ENCODE measurements at regions not wholly inside any gene's neighbourhood (a gene's known extent, or its start where the extent isn't known, plus 50 kb on each side); places are given as distances from the start of the nearest gene placed in this dataset.
"Not testable (repeated sequence)": the region's sequence is repeated elsewhere in the genome, so short reads cannot be mapped to it uniquely, and the experiment has no call there.

GRCh38 chr18:47373465-47373864 is 122.0 kb upstream of the SKOR2 start:
- Histone ChIP-seq H3K4ac (ENCODE audit: low read depth, low read length) (no peak overlapping the region), H3K18ac (ENCODE audit: low read length) (no peak overlapping the region), H3K79me1 (ENCODE audit: low read length) (no peaks in the 10 kb centered on the region), H3K4me3 (ENCODE audit: low read length) (no peak overlapping the region), H4K8ac (ENCODE audit: low read depth, low read length) (no peak overlapping the region), H3K27me3 (ENCODE audit: insufficient read depth, low read length, poor library complexity) (no peaks in the 10 kb centered on the region), H3K23ac (ENCODE audit: low read length) (no peak overlapping the region), H3K56ac (ENCODE audit: low read length) (no peak overlapping the region), H4K5ac (ENCODE audit: low read length) (no peak overlapping the region), H3K4me1 (ENCODE audit: control insufficient read depth, low read depth, low read length) (no peaks in the 10 kb centered on the region), H3K27ac (ENCODE audit: low read depth, low read length) (no peak overlapping the region), H3K36me3 (ENCODE audit: control insufficient read depth, insufficient read depth, low read length) (no peaks in the 10 kb centered on the region), H2BK120ac (ENCODE audit: low read depth, low read length) (no peak overlapping the region), H3K9ac (ENCODE audit: low read length) (no peak overlapping the region), H2BK5ac (ENCODE audit: low read length) (no peak overlapping the region), H2AK5ac (ENCODE audit: low read length) (no peak overlapping the region), H3K79me2 (ENCODE audit: control insufficient read depth, insufficient read depth, low read length) (no peaks in the 10 kb centered on the region), H3K4me2 (ENCODE audit: low read length) (no peak overlapping the region), H2BK15ac (replicated peaks; ENCODE audit: low read depth) (no peak overlapping the region)
- no CpG with 5 or more reads among the region's 3 CpGs for WGBS (ENCODE audit: extremely low coverage, insufficient coverage, low lambda C conversion rate)
- no peak for DNase-seq

- Histone ChIP-seq H2BK15ac (replicated peaks; ENCODE audit: low read depth) (no peak overlapping the region), H3K18ac (ENCODE audit: low read length) (no peak overlapping the region), H3K4me3 (ENCODE audit: low read length) (no peak overlapping the region), H4K8ac (ENCODE audit: low read depth, low read length) (no peak overlapping the region), H3K79me2 (ENCODE audit: control insufficient read depth, insufficient read depth, low read length) (no peaks in the 10 kb centered on the region), H2AK5ac (ENCODE audit: low read length) (no peak overlapping the region), H3K9ac (ENCODE audit: low read length) (no peak overlapping the region), H2BK5ac (ENCODE audit: low read length) (no peak overlapping the region), H3K36me3 (ENCODE audit: control insufficient read depth, insufficient read depth, low read length) (no peaks in the 10 kb centered on the region), H3K4ac (ENCODE audit: low read depth, low read length) (no peak overlapping the region), H3K4me2 (ENCODE audit: low read length) (no peak overlapping the region), H3K4me1 (ENCODE audit: control insufficient read depth, low read depth, low read length) (no peaks in the 10 kb centered on the region), H3K27me3 (ENCODE audit: insufficient read depth, low read length, poor library complexity) (no peaks in the 10 kb centered on the region), H3K79me1 (ENCODE audit: low read length) (no peaks in the 10 kb centered on the region), H2BK120ac (ENCODE audit: low read depth, low read length) (no peak overlapping the region), H3K56ac (ENCODE audit: low read length) (no peak overlapping the region), H3K23ac (ENCODE audit: low read length) (no peak overlapping the region), H4K5ac (ENCODE audit: low read length) (no peak overlapping the region), H3K27ac (ENCODE audit: low read depth, low read length) (no peak overlapping the region)
- no CpG with 5 or more reads among the region's 2 CpGs for WGBS (ENCODE audit: extremely low coverage, insufficient coverage, low lambda C conversion rate)
- DNase-seq: no peak
Observed at GRCh38 chr18:47370052-47370451, 118.6 kb upstream of the SKOR2 start.

DNA sequence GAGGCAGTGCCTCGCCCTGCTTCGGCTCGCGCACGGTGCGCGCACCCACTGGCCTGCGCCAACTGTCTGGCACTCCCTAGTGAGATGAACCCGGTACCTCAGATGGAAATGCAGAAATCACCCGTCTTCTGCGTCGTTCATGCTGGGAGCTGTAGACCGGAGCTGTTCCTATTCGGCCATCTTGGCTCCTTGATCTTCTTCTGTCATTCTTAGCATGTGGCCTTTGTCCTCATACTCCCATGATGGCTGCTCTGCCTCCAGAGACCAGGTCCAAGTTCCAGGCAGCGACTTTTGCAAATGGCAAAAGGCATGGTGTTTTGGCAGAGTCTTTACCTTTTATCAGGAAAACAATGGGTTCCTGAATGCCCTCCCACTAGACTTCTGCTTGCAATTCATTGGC is 102.6 kb upstream of the SKOR2 start:
- no CpG with 5 or more reads among the region's 15 CpGs for WGBS (ENCODE audit: extremely low coverage, insufficient coverage, low lambda C conversion rate)
- not testable (repeated sequence) for H3K79me1 ChIP-seq (ENCODE audit: low read length); H3K27me3 ChIP-seq (ENCODE audit: insufficient read depth, low read length, poor library complexity); H3K18ac ChIP-seq (ENCODE audit: low read length); H3K4me3 ChIP-seq (ENCODE audit: low read length); H2AK5ac ChIP-seq (ENCODE audit: low read length); H3K79me2 ChIP-seq (ENCODE audit: control insufficient read depth, insufficient read depth, low read length); H3K36me3 ChIP-seq (ENCODE audit: control insufficient read depth, insufficient read depth, low read length); H3K9ac ChIP-seq (ENCODE audit: low read length); H3K56ac ChIP-seq (ENCODE audit: low read length); H2BK15ac ChIP-seq (replicated peaks; ENCODE audit: low read depth); H4K5ac ChIP-seq (ENCODE audit: low read length); H3K4me2 ChIP-seq (ENCODE audit: low read length); DNase-seq; H3K4me1 ChIP-seq (ENCODE audit: control insufficient read depth, low read depth, low read length); H4K8ac ChIP-seq (ENCODE audit: low read depth, low read length); H3K27ac ChIP-seq (ENCODE audit: low read depth, low read length); H2BK120ac ChIP-seq (ENCODE audit: low read depth, low read length); H2BK5ac ChIP-seq (ENCODE audit: low read length); H3K4ac ChIP-seq (ENCODE audit: low read depth, low read length); H3K23ac ChIP-seq (ENCODE audit: low read length)

DNA sequence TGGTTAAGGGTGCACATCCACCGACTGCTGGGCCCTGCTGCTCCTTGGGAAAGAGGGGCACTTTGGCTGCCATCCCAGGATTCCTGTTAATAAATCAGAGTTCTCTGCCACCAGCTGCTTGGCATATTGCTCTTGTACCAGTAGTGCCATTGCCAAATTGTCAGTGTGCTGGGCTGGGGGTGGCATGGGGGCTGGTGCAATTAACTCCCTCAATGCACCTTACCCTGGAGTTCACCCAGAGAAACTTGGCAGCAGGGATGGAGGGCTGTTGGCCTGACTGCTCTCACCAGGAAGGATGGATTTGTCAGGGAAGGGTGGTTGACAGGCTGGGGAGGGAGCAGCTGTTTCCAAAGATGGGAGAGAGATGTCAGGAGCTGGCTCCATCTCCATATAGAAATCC is 94.6 kb upstream of the SKOR2 start:
- no CpG with 5 or more reads among the region's 1 CpG for WGBS (ENCODE audit: extremely low coverage, insufficient coverage, low lambda C conversion rate)

DNA sequence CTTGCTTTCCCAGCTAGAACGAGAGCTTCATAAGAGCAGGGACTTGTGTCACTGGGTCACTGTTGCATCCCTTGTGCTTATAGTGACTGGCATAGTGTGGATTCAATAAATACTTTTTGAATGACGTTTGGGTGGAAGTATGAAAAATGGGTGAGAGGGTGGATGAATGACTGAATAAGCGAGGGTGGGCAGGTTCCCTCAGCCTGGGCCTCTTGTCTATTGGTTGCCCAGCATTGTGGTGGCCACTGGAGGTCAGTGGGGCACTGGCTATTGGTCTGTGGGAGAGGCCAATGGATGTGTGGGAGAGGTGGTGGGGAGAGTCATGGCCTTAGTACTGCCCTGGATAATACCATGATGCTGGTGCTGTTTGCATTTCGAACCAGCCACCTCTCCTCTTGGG is 93.8 kb upstream of the SKOR2 start:
- H3K9ac ChIP-seq (ENCODE audit: low read length): no peak overlapping the region
- no peaks in the 10 kb centered on the region for H3K79me2 ChIP-seq (ENCODE audit: control insufficient read depth, insufficient read depth, low read length)
- no peak overlapping the region for H3K56ac ChIP-seq (ENCODE audit: low read length)
- no peaks in the 10 kb centered on the region for H3K79me1 ChIP-seq (ENCODE audit: low read length)
- no peaks in the 10 kb centered on the region for H3K27me3 ChIP-seq (ENCODE audit: insufficient read depth, low read length, poor library complexity)
- H3K4ac ChIP-seq (ENCODE audit: low read depth, low read length): no peak overlapping the region
- DNase-seq: no peak
- no peak overlapping the region for H2BK15ac ChIP-seq (replicated peaks; ENCODE audit: low read depth)
- no peaks in the 10 kb centered on the region for H3K36me3 ChIP-seq (ENCODE audit: control insufficient read depth, insufficient read depth, low read length)
- no CpG with 5 or more reads among the region's 4 CpGs for WGBS (ENCODE audit: extremely low coverage, insufficient coverage, low lambda C conversion rate)
- no peak overlapping the region for H3K4me3 ChIP-seq (ENCODE audit: low read length)
- no peak overlapping the region for H3K23ac ChIP-seq (ENCODE audit: low read length)
- H4K8ac ChIP-seq (ENCODE audit: low read depth, low read length): no peak overlapping the region
- H2BK5ac ChIP-seq (ENCODE audit: low read length): no peak overlapping the region
- H3K27ac ChIP-seq (ENCODE audit: low read depth, low read length): no peak overlapping the region
- no peak overlapping the region for H2AK5ac ChIP-seq (ENCODE audit: low read length)
- H2BK120ac ChIP-seq (ENCODE audit: low read depth, low read length): no peak overlapping the region
- H3K18ac ChIP-seq (ENCODE audit: low read length): no peak overlapping the region
- no peak overlapping the region for H3K4me2 ChIP-seq (ENCODE audit: low read length)
- H3K4me1 ChIP-seq (ENCODE audit: control insufficient read depth, low read depth, low read length): no peaks in the 10 kb centered on the region
- no peak overlapping the region for H4K5ac ChIP-seq (ENCODE audit: low read length)

More for the DNA sequence above, 94.6 kb upstream of the SKOR2 start:
- no peak overlapping the region for H4K5ac ChIP-seq (ENCODE audit: low read length)
- no peak overlapping the region for H3K9ac ChIP-seq (ENCODE audit: low read length)
- H3K27me3 ChIP-seq (ENCODE audit: insufficient read depth, low read length, poor library complexity): no peaks in the 10 kb centered on the region
- no peak overlapping the region for H3K56ac ChIP-seq (ENCODE audit: low read length)
- H4K8ac ChIP-seq (ENCODE audit: low read depth, low read length): no peak overlapping the region
- no peak overlapping the region for H2BK5ac ChIP-seq (ENCODE audit: low read length)
- H3K36me3 ChIP-seq (ENCODE audit: control insufficient read depth, insufficient read depth, low read length): no peaks in the 10 kb centered on the region
- H3K79me2 ChIP-seq (ENCODE audit: control insufficient read depth, insufficient read depth, low read length): no peaks in the 10 kb centered on the region
- H3K79me1 ChIP-seq (ENCODE audit: low read length): no peaks in the 10 kb centered on the region
- H3K23ac ChIP-seq (ENCODE audit: low read length): no peak overlapping the region
- H3K4me3 ChIP-seq (ENCODE audit: low read length): no peak overlapping the region
- H3K4me2 ChIP-seq (ENCODE audit: low read length): no peak overlapping the region
- DNase-seq: no peak
- no peak overlapping the region for H3K4ac ChIP-seq (ENCODE audit: low read depth, low read length)
- no peak overlapping the region for H2AK5ac ChIP-seq (ENCODE audit: low read length)
- H3K18ac ChIP-seq (ENCODE audit: low read length): no peak overlapping the region
- no peak overlapping the region for H3K27ac ChIP-seq (ENCODE audit: low read depth, low read length)
- H2BK15ac ChIP-seq (replicated peaks; ENCODE audit: low read depth): no peak overlapping the region
- no peak overlapping the region for H2BK120ac ChIP-seq (ENCODE audit: low read depth, low read length)
- H3K4me1 ChIP-seq (ENCODE audit: control insufficient read depth, low read depth, low read length): no peaks in the 10 kb centered on the region

GRCh38 chr18:47343291-47343690 is 91.8 kb upstream of the SKOR2 start:
- Histone ChIP-seq H2BK15ac (replicated peaks; ENCODE audit: low read depth) (no peak overlapping the region), H2BK120ac (ENCODE audit: low read depth, low read length) (no peak overlapping the region), H3K27me3 (ENCODE audit: insufficient read depth, low read length, poor library complexity) (no peaks in the 10 kb centered on the region), H2AK5ac (ENCODE audit: low read length) (no peak overlapping the region), H4K5ac (ENCODE audit: low read length) (no peak overlapping the region), H3K9ac (ENCODE audit: low read length) (no peak overlapping the region), H3K27ac (ENCODE audit: low read depth, low read length) (no peak overlapping the region), H3K79me1 (ENCODE audit: low read length) (no peaks in the 10 kb centered on the region), H3K4ac (ENCODE audit: low read depth, low read length) (no peak overlapping the region), H3K18ac (ENCODE audit: low read length) (no peak overlapping the region), H3K23ac (ENCODE audit: low read length) (no peak overlapping the region), H3K4me1 (ENCODE audit: control insufficient read depth, low read depth, low read length) (no peaks in the 10 kb centered on the region), H3K36me3 (ENCODE audit: control insufficient read depth, insufficient read depth, low read length) (no peaks in the 10 kb centered on the region), H3K4me3 (ENCODE audit: low read length) (no peak overlapping the region), H3K4me2 (ENCODE audit: low read length) (no peak overlapping the region), H4K8ac (ENCODE audit: low read depth, low read length) (no peak overlapping the region), H3K56ac (ENCODE audit: low read length) (no peak overlapping the region), H3K79me2 (ENCODE audit: control insufficient read depth, insufficient read depth, low read length) (no peaks in the 10 kb centered on the region), H2BK5ac (ENCODE audit: low read length) (no peak overlapping the region)
- DNase-seq: no peak
- no CpG with 5 or more reads among the region's 4 CpGs for WGBS (ENCODE audit: extremely low coverage, insufficient coverage, low lambda C conversion rate)

Measured in mesendoderm (in vitro differentiated cells).